Loucy (cell line): ENCODE measurements at regions not wholly inside any gene's neighbourhood (a gene's known extent, or its start where the extent isn't known, plus 50 kb on each side); places are given as distances from the start of the nearest gene placed in this dataset.

Experiments used
- H2AFZ ChIP-seq: fragments of 200-600 bp; sonication (generic); 2 replicates; pipeline ENCODE4 v1.6.0; 2016; ENCODE audit warnings: antibody characterized with exemption, mild to moderate bottlenecking, low read length, moderate library complexity
- H3F3A ChIP-seq: fragments of 200-600 bp; 2 replicates; pipeline ENCODE4 v1.6.0; 2016; ENCODE audit warnings: antibody characterized with exemption, low read depth, mild to moderate bottlenecking
- H3K27me3 ChIP-seq: fragments of 200-600 bp; sonication (generic); 2 replicates; pipeline ENCODE4 v1.6.1; 2014; ENCODE audit warnings: low read length, mild to moderate bottlenecking; ENCODE audit not compliant: insufficient read depth, poor library complexity, severe bottlenecking
- H3K36me3 ChIP-seq: fragments of 200-600 bp; sonication (generic); 2 replicates; pipeline ENCODE4 v1.6.1; 2016; ENCODE audit warnings: low read length; ENCODE audit not compliant: insufficient read depth
- H3K4me1 ChIP-seq: fragments of 200-600 bp; sonication (generic); 2 replicates; pipeline ENCODE4 v1.5.1; 2014; ENCODE audit warnings: low read length, mild to moderate bottlenecking; ENCODE audit not compliant: insufficient read depth, poor library complexity, severe bottlenecking
- H3K4me2 ChIP-seq: fragments of 200-600 bp; sonication (generic); 2 replicates; pipeline ENCODE4 v1.6.0; 2014; ENCODE audit warnings: antibody characterized with exemption, low read length, low read depth, mild to moderate bottlenecking; ENCODE audit not compliant: poor library complexity, severe bottlenecking
- H3K4me3 ChIP-seq: fragments of 200-600 bp; sonication (generic); 2 replicates; pipeline ENCODE4 v1.5.1; 2014; ENCODE audit warnings: low read length, mild to moderate bottlenecking, mixed read lengths; ENCODE audit not compliant: poor library complexity, severe bottlenecking
- H3K79me2 ChIP-seq: fragments of 200-600 bp; sonication (generic); 2 replicates; pipeline ENCODE4 v1.6.1; 2014; ENCODE audit warnings: low read length; ENCODE audit not compliant: insufficient read depth
- H3K9ac ChIP-seq: fragments of 200-600 bp; sonication (generic); 2 replicates; pipeline ENCODE4 v1.6.0; 2014; ENCODE audit warnings: mild to moderate bottlenecking, low read depth, low read length, moderate library complexity; ENCODE audit not compliant: poor library complexity, severe bottlenecking
- H3K9me2 ChIP-seq: fragments of 200-600 bp; sonication (generic); replicated peaks from 2 replicates; pipeline ENCODE4 v1.6.1; 2016; ENCODE audit warnings: low read depth, low read length, mixed read lengths
- H3K9me3 ChIP-seq: fragments of 200-600 bp; sonication (generic); 2 replicates; pipeline ENCODE4 v1.6.1; 2014; ENCODE audit warnings: mild to moderate bottlenecking, antibody characterized with exemption, low read length, low read depth; ENCODE audit not compliant: insufficient read depth
- H4K20me1 ChIP-seq: fragments of 200-600 bp; sonication (generic); 2 replicates; pipeline ENCODE4 v1.6.0; 2014; ENCODE audit warnings: antibody characterized with exemption, low read length, mild to moderate bottlenecking; ENCODE audit not compliant: insufficient read depth, poor library complexity, severe bottlenecking
- CTCF ChIP-seq: fragments of 200-600 bp; sonication (generic); conservative IDR thresholded peaks from 2 replicates; pipeline ENCODE4 v1.5.1; 2014; ENCODE audit warnings: mild to moderate bottlenecking, antibody characterized with exemption, low read length
- EZH2phosphoT487 ChIP-seq: fragments of 200-600 bp; IDR thresholded peaks from 2 replicates; pipeline ENCODE4 v1.6.1; 2018; ENCODE audit warnings: antibody characterized with exemption, mild to moderate bottlenecking, moderate library complexity, borderline replicate concordance

GRCh38 chr18:67010919-67011318 lies 407.0 kb upstream of the CDH19 start:
- no peak overlapping the region for H3K4me3 ChIP-seq
- no peaks in the 10 kb centered on the region for H3K9me2 ChIP-seq
- no peaks in the 10 kb centered on the region for H3K4me1 ChIP-seq
- no peak overlapping the region for H3K4me2 ChIP-seq
- H3K9me3 ChIP-seq: no peaks in the 10 kb centered on the region
- no peaks in the 10 kb centered on the region for H3F3A ChIP-seq
- H3K36me3 ChIP-seq: no peaks in the 10 kb centered on the region
- TF ChIP-seq CTCF (no peak), EZH2phosphoT487 (no peak)
- H3K79me2 ChIP-seq: no peaks in the 10 kb centered on the region
- H2AFZ ChIP-seq: no peak overlapping the region
- no peaks in the 10 kb centered on the region for H3K27me3 ChIP-seq
- H4K20me1 ChIP-seq: no peaks in the 10 kb centered on the region
- H3K9ac ChIP-seq: no peak overlapping the region

GRCh38 chr18:67007999-67008398 lies 404.1 kb upstream of the CDH19 start:
- H3F3A ChIP-seq: no peaks in the 10 kb centered on the region
- H3K9ac ChIP-seq: no peak overlapping the region
- H3K27me3 ChIP-seq: no peaks in the 10 kb centered on the region
- H2AFZ ChIP-seq: no peak overlapping the region
- H3K4me2 ChIP-seq: no peak overlapping the region
- H3K4me1 ChIP-seq: no peaks in the 10 kb centered on the region
- TF ChIP-seq CTCF (no peak), EZH2phosphoT487 (no peak)
- H3K4me3 ChIP-seq: no peak overlapping the region
- no peaks in the 10 kb centered on the region for H4K20me1 ChIP-seq
- no peaks in the 10 kb centered on the region for H3K79me2 ChIP-seq
- no peaks in the 10 kb centered on the region for H3K36me3 ChIP-seq
- H3K9me3 ChIP-seq: no peaks in the 10 kb centered on the region
- H3K9me2 ChIP-seq: no peaks in the 10 kb centered on the region

- H3K4me3 ChIP-seq: no peak overlapping the region
- no peak for TF ChIP-seq EZH2phosphoT487
- TF ChIP-seq CTCF: no peak
- no peaks in the 10 kb centered on the region for H3K9me2 ChIP-seq
- H3K79me2 ChIP-seq: no peaks in the 10 kb centered on the region
- H3K4me2 ChIP-seq: no peak overlapping the region
- H3K27me3 ChIP-seq: no peaks in the 10 kb centered on the region
- H4K20me1 ChIP-seq: no peaks in the 10 kb centered on the region
- H3K36me3 ChIP-seq: no peaks in the 10 kb centered on the region
- no peak overlapping the region for H3K9ac ChIP-seq
- H2AFZ ChIP-seq: no peak overlapping the region
- H3K4me1 ChIP-seq: no peaks in the 10 kb centered on the region
- no peaks in the 10 kb centered on the region for H3K9me3 ChIP-seq
- no peaks in the 10 kb centered on the region for H3F3A ChIP-seq
These were observed 403.2 kb upstream of the CDH19 start for GRCh38 chr18:67007085-67007484.
